ENCODE measurements at regions not wholly inside any gene's neighbourhood (a gene's known extent, or its start where the extent isn't known, plus 50 kb on each side); places are given as distances from the start of the nearest gene placed in this dataset.

DNA sequence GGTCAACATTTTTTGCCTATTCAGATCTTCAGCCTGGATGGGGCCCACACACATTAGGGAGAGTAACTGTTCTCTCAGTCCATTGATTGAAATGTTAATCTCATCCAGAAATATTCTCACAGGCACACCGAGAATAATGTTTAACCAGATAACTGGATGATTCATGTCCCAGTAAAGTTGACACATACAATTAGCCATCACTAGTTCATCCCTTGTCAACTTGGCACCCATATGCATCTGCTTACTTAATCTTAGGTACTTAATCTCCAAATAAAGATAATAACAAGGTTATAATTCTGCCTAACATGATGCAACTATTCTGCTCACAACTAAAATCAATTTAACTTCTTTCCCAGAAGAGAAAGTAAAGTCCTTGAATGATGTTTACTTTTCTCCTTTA, 502.6 kb downstream of the ADRA2A start:
- TF ChIP-seq EZH2 (IDR thresholded peaks at IDR 0.05; ENCODE audit: low read depth, low read length, severe bottlenecking) (no peak), KDM5A (IDR thresholded peaks at IDR 0.05; ENCODE audit: low read length) (no peak), SRF (IDR thresholded peaks at IDR 0.05; ENCODE audit: low read depth, low read length) (no peak), HDAC6 (IDR thresholded peaks at IDR 0.05; ENCODE audit: low read depth, low read length) (no peak), JUND (IDR thresholded peaks at IDR 0.05; ENCODE audit: low read length) (no peak), EGR1 (IDR thresholded peaks at IDR 0.05; ENCODE audit: borderline replicate concordance, low read depth, low read length) (no peak), YY1 (IDR thresholded peaks at IDR 0.05; ENCODE audit: low read depth, low read length) (no peak), CHD2 (IDR thresholded peaks at IDR 0.05; ENCODE audit: low read length) (no peak), NRF1 (IDR thresholded peaks at IDR 0.05; ENCODE audit: low read depth, low read length) (no peak), RFX5 (IDR thresholded peaks at IDR 0.05; ENCODE audit: borderline replicate concordance, low read depth, low read length) (no peak)
- TF ChIP-seq, protein P1, sequence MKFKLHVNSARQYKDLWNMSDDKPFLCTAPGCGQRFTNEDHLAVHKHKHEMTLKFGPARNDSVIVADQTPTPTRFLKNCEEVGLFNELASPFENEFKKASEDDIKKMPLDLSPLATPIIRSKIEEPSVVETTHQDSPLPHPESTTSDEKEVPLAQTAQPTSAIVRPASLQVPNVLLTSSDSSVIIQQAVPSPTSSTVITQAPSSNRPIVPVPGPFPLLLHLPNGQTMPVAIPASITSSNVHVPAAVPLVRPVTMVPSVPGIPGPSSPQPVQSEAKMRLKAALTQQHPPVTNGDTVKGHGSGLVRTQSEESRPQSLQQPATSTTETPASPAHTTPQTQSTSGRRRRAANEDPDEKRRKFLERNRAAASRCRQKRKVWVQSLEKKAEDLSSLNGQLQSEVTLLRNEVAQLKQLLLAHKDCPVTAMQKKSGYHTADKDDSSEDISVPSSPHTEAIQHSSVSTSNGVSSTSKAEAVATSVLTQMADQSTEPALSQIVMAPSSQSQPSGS (IDR thresholded peaks at IDR 0.05; ENCODE audit: low read length) = no peak
- TF ChIP-seq, protein P2, sequence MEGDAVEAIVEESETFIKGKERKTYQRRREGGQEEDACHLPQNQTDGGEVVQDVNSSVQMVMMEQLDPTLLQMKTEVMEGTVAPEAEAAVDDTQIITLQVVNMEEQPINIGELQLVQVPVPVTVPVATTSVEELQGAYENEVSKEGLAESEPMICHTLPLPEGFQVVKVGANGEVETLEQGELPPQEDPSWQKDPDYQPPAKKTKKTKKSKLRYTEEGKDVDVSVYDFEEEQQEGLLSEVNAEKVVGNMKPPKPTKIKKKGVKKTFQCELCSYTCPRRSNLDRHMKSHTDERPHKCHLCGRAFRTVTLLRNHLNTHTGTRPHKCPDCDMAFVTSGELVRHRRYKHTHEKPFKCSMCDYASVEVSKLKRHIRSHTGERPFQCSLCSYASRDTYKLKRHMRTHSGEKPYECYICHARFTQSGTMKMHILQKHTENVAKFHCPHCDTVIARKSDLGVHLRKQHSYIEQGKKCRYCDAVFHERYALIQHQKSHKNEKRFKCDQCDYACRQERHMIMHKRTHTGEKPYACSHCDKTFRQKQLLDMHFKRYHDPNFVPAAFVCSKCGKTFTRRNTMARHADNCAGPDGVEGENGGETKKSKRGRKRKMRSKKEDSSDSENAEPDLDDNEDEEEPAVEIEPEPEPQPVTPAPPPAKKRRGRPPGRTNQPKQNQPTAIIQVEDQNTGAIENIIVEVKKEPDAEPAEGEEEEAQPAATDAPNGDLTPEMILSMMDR (IDR thresholded peaks at IDR 0.05; ENCODE audit: control extremely low read depth in 1 of 3, insufficient read depth in 1 of 3, low read depth in 1 of 3, low read length in 3 of 3) = no peak
- TF ChIP-seq, protein P3, sequence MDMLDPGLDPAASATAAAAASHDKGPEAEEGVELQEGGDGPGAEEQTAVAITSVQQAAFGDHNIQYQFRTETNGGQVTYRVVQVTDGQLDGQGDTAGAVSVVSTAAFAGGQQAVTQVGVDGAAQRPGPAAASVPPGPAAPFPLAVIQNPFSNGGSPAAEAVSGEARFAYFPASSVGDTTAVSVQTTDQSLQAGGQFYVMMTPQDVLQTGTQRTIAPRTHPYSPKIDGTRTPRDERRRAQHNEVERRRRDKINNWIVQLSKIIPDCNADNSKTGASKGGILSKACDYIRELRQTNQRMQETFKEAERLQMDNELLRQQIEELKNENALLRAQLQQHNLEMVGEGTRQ (IDR thresholded peaks at IDR 0.05; ENCODE audit: low read length) = no peak
- TF ChIP-seq, protein P4, sequence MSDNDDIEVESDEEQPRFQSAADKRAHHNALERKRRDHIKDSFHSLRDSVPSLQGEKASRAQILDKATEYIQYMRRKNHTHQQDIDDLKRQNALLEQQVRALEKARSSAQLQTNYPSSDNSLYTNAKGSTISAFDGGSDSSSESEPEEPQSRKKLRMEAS (IDR thresholded peaks at IDR 0.05) = no peak

Measured in H1 (cell line).